ENCODE measurements at regions not wholly inside any gene's neighbourhood (a gene's known extent, or its start where the extent isn't known, plus 50 kb on each side); places are given as distances from the start of the nearest gene placed in this dataset.
A peak's percentile ranks its signal among the peaks of the same experiment; 100 is the strongest.

DNA sequence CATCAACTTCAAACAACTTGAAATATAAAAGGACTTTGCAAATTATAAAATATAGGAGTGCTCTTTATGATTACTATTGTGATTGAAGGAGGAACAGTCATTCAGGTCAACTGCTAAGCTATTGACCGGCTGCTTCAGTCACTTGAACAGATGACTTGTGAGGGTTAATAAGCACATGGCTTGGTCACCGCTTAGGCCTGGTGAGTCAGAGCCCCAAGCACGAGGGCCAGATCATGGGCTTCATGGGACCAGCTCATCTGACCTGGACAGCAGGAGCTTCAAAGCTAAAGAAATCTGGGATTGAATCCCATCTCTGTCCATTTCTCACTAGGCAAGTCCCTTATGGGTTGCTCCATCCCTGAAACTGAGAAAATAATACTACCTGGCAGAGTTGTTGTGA lies 60.4 kb upstream of the ADO start:
- H3K9me3 ChIP-seq, result no peaks in the 10 kb centered on the region
- no peaks in the 10 kb centered on the region for H3K36me3 ChIP-seq
- DNase-seq, result peak; percentile 31
- no peak overlapping the region for H3K4me3 ChIP-seq
- no peaks in the 10 kb centered on the region for H3K27me3 ChIP-seq

DNA sequence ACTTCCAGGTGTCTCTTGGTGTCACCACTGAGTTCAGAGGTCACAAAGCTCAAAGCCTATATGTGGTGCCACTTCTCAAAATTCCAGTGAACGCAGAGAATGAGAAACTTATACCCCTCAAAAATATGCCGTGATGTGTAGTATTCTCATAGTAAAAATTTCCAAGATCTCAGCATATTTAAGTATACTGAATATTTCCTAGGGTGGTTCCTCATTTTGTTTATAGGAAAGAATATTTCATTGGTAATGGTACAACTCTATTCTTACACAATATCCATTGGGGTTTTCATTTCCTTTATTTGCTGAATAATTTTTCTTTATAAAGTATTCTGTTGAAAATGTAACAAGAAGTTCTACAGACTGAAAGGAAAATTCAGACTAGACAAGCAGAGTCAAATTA lies 58.9 kb upstream of the ADO start:
- H3K4me3 ChIP-seq, result no peak overlapping the region
- H3K9me3 ChIP-seq, result no peaks in the 10 kb centered on the region
- no peaks in the 10 kb centered on the region for H3K27me3 ChIP-seq
- H3K36me3 ChIP-seq, result no peaks in the 10 kb centered on the region
- no peak for DNase-seq

DNA sequence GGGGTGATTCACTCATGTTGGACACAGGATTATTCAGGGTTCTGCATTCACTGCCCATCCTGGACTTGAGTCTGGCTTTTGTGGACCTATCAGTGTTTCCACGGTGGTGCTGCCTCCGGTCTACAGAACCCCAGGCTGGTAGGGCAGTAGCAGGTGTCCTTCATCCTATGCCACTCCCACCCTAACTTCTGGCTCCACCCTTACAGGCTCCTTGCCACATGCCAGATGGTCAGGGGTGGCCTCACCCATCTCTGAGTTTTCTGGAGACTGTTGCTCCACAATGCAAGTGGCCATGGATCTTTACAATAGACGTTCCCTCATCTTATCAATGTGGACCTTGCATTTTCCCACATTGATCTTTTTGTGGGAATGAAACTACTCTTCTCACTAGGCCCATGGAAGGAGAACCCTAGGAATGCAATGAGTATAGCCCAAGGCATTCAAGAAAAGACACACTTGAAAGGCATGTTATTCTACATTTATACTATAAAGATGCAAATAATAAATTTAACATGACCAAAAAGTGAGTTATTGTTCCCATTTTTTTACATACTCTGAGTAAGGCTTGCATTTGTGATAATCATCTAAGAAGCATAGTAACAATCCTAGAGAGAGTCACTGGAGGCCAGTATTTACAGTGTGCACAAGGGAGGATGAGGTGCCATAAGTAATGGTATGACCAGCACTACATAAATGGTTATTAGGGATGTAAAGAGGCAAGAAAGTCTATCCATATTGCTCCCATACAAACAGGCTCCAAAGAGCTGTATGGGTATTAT lies 57.4 kb upstream of the ADO start:
- H3K36me3 ChIP-seq, result no peaks in the 10 kb centered on the region
- no peaks in the 10 kb centered on the region for H3K27me3 ChIP-seq
- no peak overlapping the region for H3K4me3 ChIP-seq
- DNase-seq, result no peak
- H3K9me3 ChIP-seq, result no peaks in the 10 kb centered on the region

DNA sequence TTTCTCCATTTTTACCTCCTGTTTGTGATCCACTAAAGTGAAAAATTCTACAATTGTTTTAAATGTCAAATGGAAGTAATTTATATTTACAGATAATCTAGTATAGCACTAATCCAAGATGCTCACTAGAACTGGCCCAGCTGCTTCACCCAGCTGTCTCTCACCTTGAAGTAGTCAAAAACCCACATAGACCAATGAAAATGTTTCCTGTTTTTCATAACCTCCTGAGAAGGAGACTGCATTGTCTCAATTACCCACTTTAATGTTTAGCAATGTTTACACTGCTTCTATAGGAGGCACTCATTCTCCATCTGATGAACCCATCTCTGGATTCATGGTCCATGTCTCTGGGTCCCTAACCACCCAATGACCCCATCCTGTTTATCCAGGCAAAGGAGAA lies 56.1 kb upstream of the ADO start:
- H3K36me3 ChIP-seq, result no peaks in the 10 kb centered on the region
- H3K4me3 ChIP-seq, result no peak overlapping the region
- DNase-seq, result no peak
- H3K27me3 ChIP-seq, result no peaks in the 10 kb centered on the region
- H3K9me3 ChIP-seq, result no peaks in the 10 kb centered on the region

DNA sequence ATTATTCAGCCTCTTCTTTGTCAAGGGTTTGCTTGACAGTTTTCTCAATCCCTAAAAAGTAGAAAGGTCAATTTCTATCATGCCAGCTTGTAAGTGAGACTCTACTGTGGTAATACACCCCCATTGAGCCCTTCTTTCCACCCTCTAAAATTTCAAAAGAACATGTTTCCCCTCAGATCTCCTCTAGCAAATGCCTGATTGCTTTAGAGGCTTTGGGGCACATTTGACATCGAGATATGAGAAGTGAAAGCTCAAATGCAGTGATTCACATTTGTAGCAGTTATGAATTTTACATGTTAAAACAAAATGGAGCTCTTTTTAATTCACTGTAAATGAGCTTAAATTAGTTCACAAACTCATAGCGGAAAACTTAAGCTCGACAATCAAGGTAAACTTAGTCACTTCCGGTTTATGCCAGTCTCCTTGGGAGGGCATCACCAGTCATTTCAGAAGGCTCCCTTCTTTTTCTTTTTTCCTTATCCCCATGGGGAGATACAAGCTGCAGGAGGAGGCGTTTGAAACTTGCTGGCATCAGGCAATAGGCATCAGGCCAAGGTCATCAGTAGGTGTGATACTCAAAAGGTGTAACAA lies 55.3 kb upstream of the ADO start:
- Histone ChIP-seq H3K9me3 (no peaks in the 10 kb centered on the region), H3K27me3 (no peaks in the 10 kb centered on the region), H3K36me3 (no peaks in the 10 kb centered on the region), H3K4me3 (no peak overlapping the region)
- DNase-seq, result no peak
